ENCODE measurements at regions not wholly inside any gene's neighbourhood (a gene's known extent, or its start where the extent isn't known, plus 50 kb on each side); places are given as distances from the start of the nearest gene placed in this dataset.
A peak's percentile ranks its signal among the peaks of the same experiment; 100 is the strongest.
"Not testable (repeated sequence)": the region's sequence is repeated elsewhere in the genome, so short reads cannot be mapped to it uniquely, and the experiment has no call there.

GRCh38 chr12:13348464-13348863 lies 151.9 kb downstream of the EMP1 start:
- DNase-seq (ENCODE audit: low read depth in 2 of 2) = no peak

- DNase-seq (ENCODE audit: low read depth in 2 of 2) = peak; percentile 89 to 90
Observed at GRCh38 chr12:13347241-13348043, 150.9 kb downstream of the EMP1 start.

- no peak for DNase-seq (ENCODE audit: low read depth in 2 of 2)
Observed at GRCh38 chr12:13345722-13346121, 149.2 kb downstream of the EMP1 start.

- no peak for DNase-seq (ENCODE audit: low read depth in 2 of 2)
Observed at GRCh38 chr12:13343375-13343774, 146.8 kb downstream of the EMP1 start.

- DNase-seq (ENCODE audit: low read depth in 2 of 2) = peak in 1 of 2 experiments; percentile 12
Observed at GRCh38 chr12:13342971-13343370, 146.4 kb downstream of the EMP1 start.

- DNase-seq (ENCODE audit: low read depth in 2 of 2) = no peak
Observed at GRCh38 chr12:13340149-13340548, 143.6 kb downstream of the EMP1 start.

- no peak for DNase-seq (ENCODE audit: low read depth in 2 of 2)
Observed at GRCh38 chr12:13339538-13339937, 143.0 kb downstream of the EMP1 start.

GRCh38 chr12:13339091-13339490 lies 142.6 kb downstream of the EMP1 start:
- no peak for DNase-seq (ENCODE audit: low read depth in 2 of 2)

- no peak for DNase-seq (ENCODE audit: low read depth in 2 of 2)
Observed at GRCh38 chr12:13337791-13338190, 141.3 kb downstream of the EMP1 start.

GRCh38 chr12:13336216-13336615 lies 139.7 kb downstream of the EMP1 start:
- no peak for DNase-seq (ENCODE audit: low read depth in 2 of 2)

GRCh38 chr12:13328535-13328934 lies 132.0 kb downstream of the EMP1 start:
- no peak for DNase-seq (ENCODE audit: low read depth in 2 of 2)

GRCh38 chr12:13326076-13326475 lies 129.6 kb downstream of the EMP1 start:
- DNase-seq (ENCODE audit: low read depth in 2 of 2) = no peak

- DNase-seq (ENCODE audit: low read depth in 2 of 2) = not testable (repeated sequence)
Observed at GRCh38 chr12:13325037-13325436, 128.5 kb downstream of the EMP1 start.

- no peak for DNase-seq (ENCODE audit: low read depth in 2 of 2)
Observed at GRCh38 chr12:13318231-13319015, 121.9 kb downstream of the EMP1 start.

- DNase-seq (ENCODE audit: low read depth in 2 of 2) = no peak
Observed at GRCh38 chr12:13316587-13317246, 120.2 kb downstream of the EMP1 start.

GRCh38 chr12:13313886-13314285 lies 117.4 kb downstream of the EMP1 start:
- DNase-seq (ENCODE audit: low read depth in 2 of 2) = no peak

GRCh38 chr12:13311551-13311950 lies 115.0 kb downstream of the EMP1 start:
- DNase-seq (ENCODE audit: low read depth in 2 of 2) = no peak

- no peak for DNase-seq (ENCODE audit: low read depth in 2 of 2)
Observed at GRCh38 chr12:13307143-13307816, 110.8 kb downstream of the EMP1 start.

- DNase-seq (ENCODE audit: low read depth in 2 of 2) = no peak
Observed at GRCh38 chr12:13304924-13305323, 108.4 kb downstream of the EMP1 start.

- DNase-seq (ENCODE audit: low read depth in 2 of 2) = no peak
Observed at GRCh38 chr12:13299457-13299856, 102.9 kb downstream of the EMP1 start.

GRCh38 chr12:13293096-13293495 lies 96.6 kb downstream of the EMP1 start:
- no peak for DNase-seq (ENCODE audit: low read depth in 2 of 2)

Data from fibroblast of skin of left biceps (primary cell).